Liver (tissue), 7 donors: ENCODE measurements at regions not wholly inside any gene's neighbourhood (a gene's known extent, or its start where the extent isn't known, plus 50 kb on each side); places are given as distances from the start of the nearest gene placed in this dataset.

Experiments used
- DNase-seq: peaks from one replicate; pipeline ENCODE4 v3.0.0-alpha.2; 2017; ENCODE audit warnings: low spot score
- H3K27ac ChIP-seq, 2 donors: one replicate each; pipeline ENCODE4 v1.7.0; 2013; ENCODE audit warnings: inconsistent platforms in 2 of 2, low read length in 2 of 2, control low read depth in 1 of 2, low read depth in 1 of 2, mild to moderate bottlenecking in 1 of 2
- H3K27me3 ChIP-seq, 4 donors: one replicate each; pipeline versions ENCODE4 v1.6.1 to v1.7.0; 2013; ENCODE audit warnings: low read length in 3 of 4, inconsistent platforms in 1 of 4, mild to moderate bottlenecking in 1 of 4, moderate library complexity in 1 of 4; ENCODE audit not compliant: control insufficient read depth in 4 of 4, insufficient read depth in 4 of 4
- H3K36me3 ChIP-seq, 4 donors: one replicate each; pipeline versions ENCODE4 v1.6.1 to v1.7.0; 2013; ENCODE audit warnings: low read length in 3 of 4, mild to moderate bottlenecking in 3 of 4, low read depth in 1 of 4, moderate library complexity in 1 of 4; ENCODE audit not compliant: control insufficient read depth in 4 of 4, insufficient read depth in 3 of 4
- H3K4me1 ChIP-seq, 4 donors: one replicate each; pipeline versions ENCODE4 v1.6.1 to v1.7.0; 2013; ENCODE audit warnings: low read length in 3 of 4, mild to moderate bottlenecking in 3 of 4, moderate library complexity in 1 of 4; ENCODE audit not compliant: control insufficient read depth in 4 of 4, insufficient read depth in 4 of 4
- H3K4me3 ChIP-seq, 3 donors: one replicate each; pipeline versions ENCODE4 v1.6.1 to v1.7.0; 2013; ENCODE audit warnings: low read length in 3 of 3, control low read depth in 1 of 3, low read depth in 1 of 3, mild to moderate bottlenecking in 1 of 3
- H3K9ac ChIP-seq, 2 donors: one replicate each; pipeline ENCODE4 v1.7.0; 2013; ENCODE audit warnings: low read length in 2 of 2, mild to moderate bottlenecking in 2 of 2, moderate library complexity in 2 of 2, control low read depth in 1 of 2, low read depth in 1 of 2
- H3K9me3 ChIP-seq, 4 donors: one replicate each; pipeline versions ENCODE4 v1.6.1 to v1.7.0; 2013; ENCODE audit warnings: low read length in 3 of 4; ENCODE audit not compliant: control insufficient read depth in 4 of 4
- FOXA1 ChIP-seq: IDR thresholded peaks from 2 replicates; pipeline ENCODE4 v1.6.1; 2016; ENCODE audit warnings: antibody characterized with exemption
- FOXA2 ChIP-seq: IDR thresholded peaks from 2 replicates; pipeline ENCODE4 v1.6.1; 2016; ENCODE audit warnings: antibody characterized with exemption
- GABPA ChIP-seq, 2 donors: IDR thresholded peaks in 1 of 2; conservative IDR thresholded peaks in 1 of 2; 2 replicates each; pipeline ENCODE4 v1.6.1; 2016; ENCODE audit warnings: antibody characterized with exemption in 2 of 2, mild to moderate bottlenecking in 1 of 2, moderate library complexity in 1 of 2
- HNF4G ChIP-seq: IDR thresholded peaks from 2 replicates; pipeline ENCODE4 v1.6.1; 2016; ENCODE audit warnings: antibody characterized with exemption
- JUND ChIP-seq, 2 donors: IDR thresholded peaks; 2 replicates each; pipeline ENCODE4 v1.6.1; 2016; ENCODE audit warnings: antibody characterized with exemption in 2 of 2
- NR2F2 ChIP-seq: IDR thresholded peaks from 2 replicates; pipeline ENCODE4 v1.6.1; 2016; ENCODE audit warnings: antibody characterized with exemption
- RAD21 ChIP-seq, 2 donors: IDR thresholded peaks; 2 replicates each; pipeline ENCODE4 v1.6.1; 2016; ENCODE audit warnings: antibody characterized with exemption in 2 of 2, mild to moderate bottlenecking in 2 of 2
- REST ChIP-seq: IDR thresholded peaks from 2 replicates; pipeline ENCODE4 v1.6.1; 2016; ENCODE audit warnings: antibody characterized with exemption, mild to moderate bottlenecking
- SP1 ChIP-seq: IDR thresholded peaks from 2 replicates; pipeline ENCODE4 v1.6.1; 2018; ENCODE audit warnings: antibody characterized with exemption, mild to moderate bottlenecking
- TAF1 ChIP-seq: conservative IDR thresholded peaks from 2 replicates; pipeline ENCODE4 v1.6.1; 2016; ENCODE audit warnings: antibody characterized with exemption, mild to moderate bottlenecking
- TF ChIP-seq, protein P1 (sequence below): fragments of 150-350 bp; IDR thresholded peaks from 2 replicates; pipeline ENCODE4 v1.5.1; 2017; ENCODE audit warnings: improper control_type of control experiment, low read depth, low read length; ENCODE audit not compliant: missing input control
- donor health status: healthy.
- donor health status: healthy.
- donor health status: healthy.
- donor health status: healthy.

- TF ChIP-seq REST: no peak
- TF ChIP-seq RAD21 (IDR thresholded peaks at IDR 0.05): no peak
- no peak for TF ChIP-seq SP1
- no peak for TF ChIP-seq JUND (IDR thresholded peaks at IDR 0.05)
Observed at GRCh38 chr6:114945392-114945791, 602.6 kb upstream of the HS3ST5 start (continued).

DNA sequence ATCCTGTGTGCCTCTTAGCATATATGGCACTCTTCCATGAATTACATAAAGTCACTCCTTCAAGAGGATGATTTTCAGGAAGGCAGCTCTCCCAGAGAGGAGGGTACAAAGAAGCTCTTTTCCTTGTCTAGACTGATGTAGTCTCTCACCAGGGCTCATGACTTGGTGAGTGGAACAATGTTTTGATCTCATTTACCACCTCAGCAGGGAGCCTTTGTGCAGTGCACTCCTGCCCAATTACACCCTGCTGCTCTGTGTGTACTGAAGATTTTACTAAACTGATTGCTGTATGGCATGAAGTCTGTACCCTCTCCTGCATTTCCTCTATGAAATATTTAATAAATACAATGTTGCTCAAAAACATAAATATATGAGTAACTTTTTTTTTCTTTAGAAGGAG is 598.3 kb upstream of the HS3ST5 start:
- DNase-seq: no peak

More for the DNA sequence above, 598.3 kb upstream of the HS3ST5 start:
- no peaks in the 10 kb centered on the region for H3K36me3 ChIP-seq
- TF ChIP-seq FOXA1 (no peak), TAF1 (no peak), REST (no peak), HNF4G (no peak), FOXA2 (no peak), NR2F2 (no peak), GABPA (IDR thresholded peaks at IDR 0.05 in 1 of 2, conservative IDR thresholded peaks at IDR 0.05 in 1 of 2) (no peak)
- TF ChIP-seq, protein P1, sequence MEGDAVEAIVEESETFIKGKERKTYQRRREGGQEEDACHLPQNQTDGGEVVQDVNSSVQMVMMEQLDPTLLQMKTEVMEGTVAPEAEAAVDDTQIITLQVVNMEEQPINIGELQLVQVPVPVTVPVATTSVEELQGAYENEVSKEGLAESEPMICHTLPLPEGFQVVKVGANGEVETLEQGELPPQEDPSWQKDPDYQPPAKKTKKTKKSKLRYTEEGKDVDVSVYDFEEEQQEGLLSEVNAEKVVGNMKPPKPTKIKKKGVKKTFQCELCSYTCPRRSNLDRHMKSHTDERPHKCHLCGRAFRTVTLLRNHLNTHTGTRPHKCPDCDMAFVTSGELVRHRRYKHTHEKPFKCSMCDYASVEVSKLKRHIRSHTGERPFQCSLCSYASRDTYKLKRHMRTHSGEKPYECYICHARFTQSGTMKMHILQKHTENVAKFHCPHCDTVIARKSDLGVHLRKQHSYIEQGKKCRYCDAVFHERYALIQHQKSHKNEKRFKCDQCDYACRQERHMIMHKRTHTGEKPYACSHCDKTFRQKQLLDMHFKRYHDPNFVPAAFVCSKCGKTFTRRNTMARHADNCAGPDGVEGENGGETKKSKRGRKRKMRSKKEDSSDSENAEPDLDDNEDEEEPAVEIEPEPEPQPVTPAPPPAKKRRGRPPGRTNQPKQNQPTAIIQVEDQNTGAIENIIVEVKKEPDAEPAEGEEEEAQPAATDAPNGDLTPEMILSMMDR: no peak
- no peak overlapping the region for H3K27ac ChIP-seq
- no peaks in the 10 kb centered on the region for H3K27me3 ChIP-seq
- no peaks in the 10 kb centered on the region for H3K9me3 ChIP-seq
- H3K4me3 ChIP-seq: no peak overlapping the region
- H3K9ac ChIP-seq: no peak overlapping the region
- no peaks in the 10 kb centered on the region for H3K4me1 ChIP-seq
